Stimulated activated CD4-positive, alpha-beta T cell treated with anti-CD3 and anti-CD28 coated beads, TNF-alpha, amount 100 ng/mL, for 48 hours (primary cell): ENCODE measurements at regions not wholly inside any gene's neighbourhood (a gene's known extent, or its start where the extent isn't known, plus 50 kb on each side); places are given as distances from the start of the nearest gene placed in this dataset.

ENCODE experiments used
- DNase-seq, 3 donors: peaks; one replicate each; pipeline ENCODE4 v3.0.0-alpha.2; 2020; ENCODE audit warnings: low read depth in 3 of 3

- no peak for DNase-seq
These were observed 816.5 kb upstream of the GJE1 start for GRCh38 chr6:141316236-141316635.

GRCh38 chr6:141313986-141314385 lies 818.7 kb upstream of the GJE1 start:
- DNase-seq: no peak

- no peak for DNase-seq
These were observed 823.4 kb upstream of the GJE1 start for GRCh38 chr6:141309295-141309694.

- DNase-seq: no peak
These were observed 825.3 kb upstream of the GJE1 start for GRCh38 chr6:141307309-141307998.

GRCh38 chr6:141303907-141304306 lies 828.8 kb upstream of the GJE1 start:
- no peak for DNase-seq

GRCh38 chr6:141301779-141302178 lies 830.9 kb upstream of the GJE1 start:
- no peak for DNase-seq

- DNase-seq: no peak
These were observed 841.6 kb upstream of the GJE1 start for GRCh38 chr6:141290941-141291721.

GRCh38 chr6:141288947-141289346 lies 843.8 kb upstream of the GJE1 start:
- DNase-seq: no peak

GRCh38 chr6:141282263-141282662 lies 850.5 kb upstream of the GJE1 start:
- DNase-seq: no peak

- DNase-seq: no peak
These were observed 863.0 kb upstream of the GJE1 start for GRCh38 chr6:141269684-141270083.

GRCh38 chr6:141267420-141267819 lies 865.3 kb upstream of the GJE1 start:
- no peak for DNase-seq

- DNase-seq: no peak
These were observed 866.7 kb upstream of the GJE1 start for GRCh38 chr6:141265756-141266623.

GRCh38 chr6:141264101-141264500 lies 868.6 kb upstream of the GJE1 start:
- DNase-seq: no peak

GRCh38 chr6:141261672-141262060 lies 871.1 kb upstream of the GJE1 start:
- DNase-seq: no peak

GRCh38 chr6:141261016-141261671 lies 871.6 kb upstream of the GJE1 start:
- DNase-seq: no peak

- DNase-seq: no peak
These were observed 872.1 kb upstream of the GJE1 start for GRCh38 chr6:141260627-141261015.

GRCh38 chr6:141259807-141260206 lies 872.9 kb upstream of the GJE1 start:
- no peak for DNase-seq

GRCh38 chr6:141259091-141259490 lies 873.6 kb upstream of the GJE1 start:
- no peak for DNase-seq

GRCh38 chr6:141258516-141258915 lies 874.2 kb upstream of the GJE1 start:
- DNase-seq: no peak

GRCh38 chr6:141254336-141254735 lies 878.4 kb upstream of the GJE1 start:
- DNase-seq: no peak

GRCh38 chr6:141252828-141253608 lies 879.7 kb upstream of the GJE1 start:
- no peak for DNase-seq
